ENCODE measurements at regions not wholly inside any gene's neighbourhood (a gene's known extent, or its start where the extent isn't known, plus 50 kb on each side); places are given as distances from the start of the nearest gene placed in this dataset.
"Not testable (repeated sequence)": the region's sequence is repeated elsewhere in the genome, so short reads cannot be mapped to it uniquely, and the experiment has no call there.

GRCh38 chr15:92848464-92848851 lies 51.7 kb upstream of the CHD2 start:
- no peaks in the 10 kb centered on the region for H3K36me3 ChIP-seq (replicated peaks; ENCODE audit: low read depth, low read length)
- H3K9me3 ChIP-seq (ENCODE audit: insufficient read depth, low read length) = no peaks in the 10 kb centered on the region
- no peak overlapping the region for H3K9ac ChIP-seq (ENCODE audit: low read length)
- H3K4me3 ChIP-seq (ENCODE audit: low read length) = no peak overlapping the region
- H3K79me2 ChIP-seq (ENCODE audit: low read length) = no peaks in the 10 kb centered on the region
- H3K4me2 ChIP-seq (ENCODE audit: low read length) = no peak overlapping the region
- H2AFZ ChIP-seq (ENCODE audit: low read depth, low read length) = no peak overlapping the region
- no peaks in the 10 kb centered on the region for H3K27me3 ChIP-seq (ENCODE audit: low read depth, low read length)
- peaks cover 42% of the 10 kb centered on the region for H3K4me1 ChIP-seq (ENCODE audit: low read length)
- TF ChIP-seq EZH2phosphoT487 (IDR thresholded peaks at IDR 0.05; ENCODE audit: low read depth) = no peak
- TF ChIP-seq CTCF (IDR thresholded peaks at IDR 0.05; ENCODE audit: low read depth, low read length) = no peak
- no peak overlapping the region for H3K27ac ChIP-seq (ENCODE audit: low read length)
- H4K20me1 ChIP-seq (ENCODE audit: insufficient read depth, low read length) = no peaks in the 10 kb centered on the region

GRCh38 chr15:92848852-92849598 lies 51.1 kb upstream of the CHD2 start:
- Histone ChIP-seq H2AFZ (ENCODE audit: low read depth, low read length) (0 out of 2 replicates have a peak overlapping the region, but pooled peaks have one; percentile 64), H3K9me3 (ENCODE audit: insufficient read depth, low read length) (no peaks in the 10 kb centered on the region), H4K20me1 (ENCODE audit: insufficient read depth, low read length) (no peaks in the 10 kb centered on the region), H3K4me1 (ENCODE audit: low read length) (peaks cover 47% of the 10 kb centered on the region), H3K36me3 (replicated peaks; ENCODE audit: low read depth, low read length) (no peaks in the 10 kb centered on the region), H3K4me3 (ENCODE audit: low read length) (peak overlapping the region; percentile 19; the same call in 1 of the 2 replicates), H3K4me2 (ENCODE audit: low read length) (peak overlapping the region; percentile 60), H3K27me3 (ENCODE audit: low read depth, low read length) (no peaks in the 10 kb centered on the region), H3K79me2 (ENCODE audit: low read length) (no peaks in the 10 kb centered on the region), H3K9ac (ENCODE audit: low read length) (peak overlapping the region; percentile 2; the same call in 1 of the 2 replicates), H3K27ac (ENCODE audit: low read length) (0 out of 2 replicates have a peak overlapping the region, but pooled peaks have one; percentile 21)
- no peak for TF ChIP-seq CTCF (IDR thresholded peaks at IDR 0.05; ENCODE audit: low read depth, low read length)
- no peak for TF ChIP-seq EZH2phosphoT487 (IDR thresholded peaks at IDR 0.05; ENCODE audit: low read depth)

GRCh38 chr15:92850218-92850617 lies 49.9 kb upstream of the CHD2 start:
- not testable (repeated sequence) for H3K27me3 ChIP-seq (ENCODE audit: low read depth, low read length); H3K9ac ChIP-seq (ENCODE audit: low read length); H3K27ac ChIP-seq (ENCODE audit: low read length); H2AFZ ChIP-seq (ENCODE audit: low read depth, low read length); H4K20me1 ChIP-seq (ENCODE audit: insufficient read depth, low read length); H3K9me3 ChIP-seq (ENCODE audit: insufficient read depth, low read length); H3K79me2 ChIP-seq (ENCODE audit: low read length); H3K36me3 ChIP-seq (replicated peaks; ENCODE audit: low read depth, low read length); H3K4me3 ChIP-seq (ENCODE audit: low read length); H3K4me2 ChIP-seq (ENCODE audit: low read length)
- peaks cover 39% of the 10 kb centered on the region for H3K4me1 ChIP-seq (ENCODE audit: low read length)

Data from OCI-LY3 (cell line).